ENCODE measurements at regions not wholly inside any gene's neighbourhood (a gene's known extent, or its start where the extent isn't known, plus 50 kb on each side); places are given as distances from the start of the nearest gene placed in this dataset.

- 45 to 57% methylated on average over 16 of the region's 16 CpGs for WGBS, 2 donors
- intact Hi-C loops (cut with DNase I; ENCODE audit: low total_unique reads) = no loop called here
- DNase-seq (ENCODE audit: low spot score in 2 of 2) = no peak
- TF ChIP-seq POLR2A (IDR thresholded peaks at IDR 0.05) (no peak), CTCF (IDR thresholded peaks at IDR 0.05) (no peak)
- H3K4me3 ChIP-seq (ENCODE audit: low read depth, poor library complexity, severe bottlenecking) = no peak overlapping the region
Observed at GRCh38 chr13:111423168-111423785, 102.8 kb downstream of the TEX29 start.

GRCh38 chr13:111424134-111424533, 103.7 kb downstream of the TEX29 start:
- TF ChIP-seq POLR2A (IDR thresholded peaks at IDR 0.05) = no peak
- TF ChIP-seq CTCF (IDR thresholded peaks at IDR 0.05) = no peak
- DNase-seq (ENCODE audit: low spot score in 2 of 2) = no peak
- 77 to 81% methylated on average over 21 of the region's 21 CpGs for WGBS, 2 donors

GRCh38 chr13:111425326-111425725, 104.9 kb downstream of the TEX29 start:
- no peak for TF ChIP-seq CTCF (IDR thresholded peaks at IDR 0.05)
- no peak for TF ChIP-seq POLR2A (IDR thresholded peaks at IDR 0.05)
- H3K4me3 ChIP-seq (ENCODE audit: low read depth, poor library complexity, severe bottlenecking) = no peak overlapping the region
- DNase-seq (ENCODE audit: low spot score in 2 of 2) = no peak
- intact Hi-C loops (cut with DNase I; ENCODE audit: low total_unique reads) = no loop called here
- 95 to 98% methylated on average over 7 to 8 of the region's 8 CpGs for WGBS, 2 donors

More at GRCh38 chr13:111424134-111424533, 103.7 kb downstream of the TEX29 start:
- H3K4me3 ChIP-seq (ENCODE audit: low read depth, poor library complexity, severe bottlenecking) = no peak overlapping the region
- intact Hi-C loops (cut with DNase I; ENCODE audit: low total_unique reads) = no loop called here

- H3K4me3 ChIP-seq (ENCODE audit: low read depth, poor library complexity, severe bottlenecking) = no peak overlapping the region
- 25 to 32% methylated on average over 12 of the region's 12 CpGs for WGBS, 2 donors
Observed at GRCh38 chr13:111429064-111429558, 108.7 kb downstream of the TEX29 start.

GRCh38 chr13:111431206-111431605, 110.8 kb downstream of the TEX29 start:
- no peak overlapping the region for H3K4me3 ChIP-seq (ENCODE audit: low read depth, poor library complexity, severe bottlenecking)
- no peak for TF ChIP-seq POLR2A (IDR thresholded peaks at IDR 0.05)
- TF ChIP-seq CTCF (IDR thresholded peaks at IDR 0.05) = no peak
- no peak for DNase-seq (ENCODE audit: low spot score in 2 of 2)
- 60 to 81% methylated on average over 2 to 3 of the region's 3 CpGs for WGBS, 2 donors
- intact Hi-C loops (cut with DNase I; ENCODE audit: low total_unique reads) = no loop called here

More at GRCh38 chr13:111429064-111429558, 108.7 kb downstream of the TEX29 start:
- TF ChIP-seq CTCF (IDR thresholded peaks at IDR 0.05) = no peak
- no peak for TF ChIP-seq POLR2A (IDR thresholded peaks at IDR 0.05)
- peak in 1 of 2 donors; percentile 31 for DNase-seq (ENCODE audit: low spot score in 2 of 2)
- intact Hi-C loops (cut with DNase I; ENCODE audit: low total_unique reads) = no loop called here
